Prostate gland (tissue), 2 donors: ENCODE measurements at regions not wholly inside any gene's neighbourhood (a gene's known extent, or its start where the extent isn't known, plus 50 kb on each side); places are given as distances from the start of the nearest gene placed in this dataset.

Experiments used
- DNase-seq: peaks from one replicate; pipeline ENCODE4 v3.0.0-alpha.2; 2019; ENCODE audit warnings: low spot score
- H3K27ac ChIP-seq, 2 donors: fragments of 200-600 bp; sonication (generic); 2 replicates each; pipeline ENCODE4 v1.5.1; 2017 to 2019
- H3K27me3 ChIP-seq: fragments of 200-600 bp; sonication (generic); replicated peaks from 2 replicates; pipeline ENCODE4 v1.5.1; 2019; ENCODE audit not compliant: insufficient read depth
- H3K36me3 ChIP-seq, 2 donors: fragments of 200-600 bp; sonication (generic); 1 replicate in 1 of 2; 2 replicates in 1 of 2; pipeline versions ENCODE4 v1.5.1 to v1.8.1; 2017 to 2019
- H3K4me1 ChIP-seq: fragments of 200-600 bp; sonication (generic); replicated peaks from 2 replicates; pipeline ENCODE4 v1.5.1; 2019
- H3K4me3 ChIP-seq, 2 donors: fragments of 200-600 bp; sonication (generic); 2 replicates each; pipeline ENCODE4 v1.5.1; 2017 to 2019
- H3K9me3 ChIP-seq: fragments of 200-600 bp; sonication (generic); 2 replicates; pipeline ENCODE4 v1.5.1; 2017
- POLR2A ChIP-seq: fragments of 450-650 bp; IDR thresholded peaks from one replicate; pipeline ENCODE4 v1.6.1; 2016; ENCODE audit warnings: antibody characterized with exemption, mild to moderate bottlenecking
- POLR2AphosphoS5 ChIP-seq: sonication (generic); formaldehyde crosslinking; IDR thresholded peaks from one replicate; pipeline ENCODE4 v1.6.1; 2017; ENCODE audit warnings: antibody characterized with exemption
- WGBS: methylation state at CpG from one replicate; pipeline ENCODE4 v1.1.5; 2018; 5-methylcytosine and 5-hydroxymethylcytosine counted together
- intact Hi-C: fragments of 100-400 bp; cut with DNase I; formaldehyde crosslinking; loops from one replicate; pipeline ENCODE4 v1.14.2; 2022
- TF ChIP-seq, protein P1 (sequence below), 4 experiments: fragments of 200-600 bp in 2 of 4; fragments of 450-650 bp in 2 of 4; sonication (generic) in 2 of 4; IDR thresholded peaks; 1 replicate in 3 of 4; 2 replicates in 1 of 4; pipeline ENCODE4 v1.5.1; 2016 to 2019; ENCODE audit warnings: antibody characterized with exemption in 4 of 4, mild to moderate bottlenecking in 2 of 4, moderate library complexity in 2 of 4

- intact Hi-C loops, result no loop called here
- Histone ChIP-seq H3K9me3 (no peaks in the 10 kb centered on the region), H3K4me1 (no peaks in the 10 kb centered on the region), H3K4me3 (no peak overlapping the region), H3K27ac (no peak overlapping the region), H3K27me3 (no peaks in the 10 kb centered on the region), H3K36me3 (no peaks in the 10 kb centered on the region)
- WGBS, result 94% methylated on average over 5 of the region's 5 CpGs
- no peak for DNase-seq
- TF ChIP-seq POLR2AphosphoS5 (no peak), POLR2A (no peak)
- TF ChIP-seq, protein P1, sequence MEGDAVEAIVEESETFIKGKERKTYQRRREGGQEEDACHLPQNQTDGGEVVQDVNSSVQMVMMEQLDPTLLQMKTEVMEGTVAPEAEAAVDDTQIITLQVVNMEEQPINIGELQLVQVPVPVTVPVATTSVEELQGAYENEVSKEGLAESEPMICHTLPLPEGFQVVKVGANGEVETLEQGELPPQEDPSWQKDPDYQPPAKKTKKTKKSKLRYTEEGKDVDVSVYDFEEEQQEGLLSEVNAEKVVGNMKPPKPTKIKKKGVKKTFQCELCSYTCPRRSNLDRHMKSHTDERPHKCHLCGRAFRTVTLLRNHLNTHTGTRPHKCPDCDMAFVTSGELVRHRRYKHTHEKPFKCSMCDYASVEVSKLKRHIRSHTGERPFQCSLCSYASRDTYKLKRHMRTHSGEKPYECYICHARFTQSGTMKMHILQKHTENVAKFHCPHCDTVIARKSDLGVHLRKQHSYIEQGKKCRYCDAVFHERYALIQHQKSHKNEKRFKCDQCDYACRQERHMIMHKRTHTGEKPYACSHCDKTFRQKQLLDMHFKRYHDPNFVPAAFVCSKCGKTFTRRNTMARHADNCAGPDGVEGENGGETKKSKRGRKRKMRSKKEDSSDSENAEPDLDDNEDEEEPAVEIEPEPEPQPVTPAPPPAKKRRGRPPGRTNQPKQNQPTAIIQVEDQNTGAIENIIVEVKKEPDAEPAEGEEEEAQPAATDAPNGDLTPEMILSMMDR (IDR thresholded peaks at IDR 0.05), result no peak
These were observed 118.0 kb downstream of the OAT start for GRCh38 chr10:124300735-124301134.

DNA sequence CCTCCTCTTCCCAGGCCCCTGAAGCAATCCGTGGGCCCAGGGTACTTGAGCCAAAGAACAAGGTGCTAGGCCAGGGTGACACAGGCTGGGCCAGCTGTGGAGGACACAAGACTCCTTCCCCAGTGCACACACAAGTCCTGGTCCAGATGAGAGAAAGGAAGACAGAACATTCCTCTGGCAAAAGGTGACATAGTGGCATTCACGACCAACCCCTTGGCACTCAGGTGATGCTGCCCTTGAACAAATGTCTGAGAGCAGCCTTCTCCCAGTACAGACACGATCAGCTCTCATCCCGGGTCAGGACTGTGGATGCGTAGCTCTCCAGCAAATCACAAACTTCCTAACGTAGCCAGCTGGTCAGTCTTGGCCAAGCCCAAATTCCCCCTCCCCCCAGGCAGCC is 118.5 kb downstream of the OAT start:
- Histone ChIP-seq H3K27me3 (no peaks in the 10 kb centered on the region), H3K9me3 (no peaks in the 10 kb centered on the region), H3K4me1 (no peaks in the 10 kb centered on the region), H3K4me3 (no peak overlapping the region), H3K36me3 (no peaks in the 10 kb centered on the region), H3K27ac (no peak overlapping the region)
- intact Hi-C loops, result no loop called here
- DNase-seq, result no peak
- TF ChIP-seq, protein P1 (IDR thresholded peaks at IDR 0.05), result no peak
- TF ChIP-seq POLR2A (no peak), POLR2AphosphoS5 (no peak)
- 95% methylated on average over 6 of the region's 6 CpGs for WGBS

DNA sequence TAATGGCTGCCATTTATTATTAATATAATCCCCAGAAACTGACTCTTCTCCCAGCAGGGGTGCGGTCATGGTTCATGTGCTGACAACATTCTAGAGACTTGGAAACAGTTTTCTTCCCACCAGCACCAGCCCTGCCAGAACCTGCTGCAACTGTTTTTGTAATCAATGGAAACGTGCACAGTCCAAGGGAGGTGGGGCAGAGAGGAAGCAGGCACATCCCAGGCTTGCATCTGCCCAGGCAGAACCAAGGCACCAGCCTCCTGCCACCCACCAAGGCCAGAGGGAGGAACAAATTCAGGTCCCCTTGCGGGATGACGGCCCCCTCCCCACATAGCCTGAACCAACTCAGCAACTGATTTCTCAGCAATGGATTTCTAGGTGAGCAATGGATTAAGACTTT is 119.0 kb downstream of the OAT start:
- H3K27ac ChIP-seq, result no peak overlapping the region
- intact Hi-C loops, result no loop called here
- DNase-seq, result no peak
- no peaks in the 10 kb centered on the region for H3K27me3 ChIP-seq
- H3K36me3 ChIP-seq, result no peaks in the 10 kb centered on the region
- H3K9me3 ChIP-seq, result no peaks in the 10 kb centered on the region
- WGBS, result 53% methylated on average over 4 of the region's 4 CpGs
- no peaks in the 10 kb centered on the region for H3K4me1 ChIP-seq
- TF ChIP-seq POLR2AphosphoS5, result no peak
- TF ChIP-seq POLR2A, result no peak
- TF ChIP-seq, protein P1 (IDR thresholded peaks at IDR 0.05), result no peak
- no peak overlapping the region for H3K4me3 ChIP-seq

DNA sequence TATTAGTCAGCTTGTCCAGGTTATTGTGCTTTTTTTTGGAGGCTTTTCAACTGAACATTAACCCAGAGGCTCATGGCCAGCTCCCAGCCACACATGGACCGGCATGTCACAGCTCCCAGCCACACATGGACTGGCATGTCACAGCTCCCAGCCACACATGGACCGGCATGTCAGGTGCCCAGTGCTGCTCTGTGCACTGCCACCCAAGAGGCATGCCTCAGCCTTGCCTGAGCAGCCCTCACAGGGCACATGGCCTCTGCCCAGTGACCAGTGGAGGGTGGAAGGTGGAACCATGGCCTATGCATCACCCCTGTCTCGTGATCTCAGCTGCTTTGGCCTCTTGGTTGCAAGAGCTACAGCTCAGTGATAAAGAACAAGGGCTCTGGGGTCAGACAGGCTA is 119.8 kb downstream of the OAT start:
- Histone ChIP-seq H3K36me3 (no peaks in the 10 kb centered on the region), H3K9me3 (no peaks in the 10 kb centered on the region), H3K4me1 (no peaks in the 10 kb centered on the region), H3K4me3 (no peak overlapping the region), H3K27ac (no peak overlapping the region), H3K27me3 (no peaks in the 10 kb centered on the region)
- no peak for DNase-seq
- intact Hi-C loops, result no loop called here
- 90% methylated on average over 3 of the region's 3 CpGs for WGBS
- no peak for TF ChIP-seq POLR2A
- TF ChIP-seq POLR2AphosphoS5, result no peak
- TF ChIP-seq, protein P1 (IDR thresholded peaks at IDR 0.05), result no peak

DNA sequence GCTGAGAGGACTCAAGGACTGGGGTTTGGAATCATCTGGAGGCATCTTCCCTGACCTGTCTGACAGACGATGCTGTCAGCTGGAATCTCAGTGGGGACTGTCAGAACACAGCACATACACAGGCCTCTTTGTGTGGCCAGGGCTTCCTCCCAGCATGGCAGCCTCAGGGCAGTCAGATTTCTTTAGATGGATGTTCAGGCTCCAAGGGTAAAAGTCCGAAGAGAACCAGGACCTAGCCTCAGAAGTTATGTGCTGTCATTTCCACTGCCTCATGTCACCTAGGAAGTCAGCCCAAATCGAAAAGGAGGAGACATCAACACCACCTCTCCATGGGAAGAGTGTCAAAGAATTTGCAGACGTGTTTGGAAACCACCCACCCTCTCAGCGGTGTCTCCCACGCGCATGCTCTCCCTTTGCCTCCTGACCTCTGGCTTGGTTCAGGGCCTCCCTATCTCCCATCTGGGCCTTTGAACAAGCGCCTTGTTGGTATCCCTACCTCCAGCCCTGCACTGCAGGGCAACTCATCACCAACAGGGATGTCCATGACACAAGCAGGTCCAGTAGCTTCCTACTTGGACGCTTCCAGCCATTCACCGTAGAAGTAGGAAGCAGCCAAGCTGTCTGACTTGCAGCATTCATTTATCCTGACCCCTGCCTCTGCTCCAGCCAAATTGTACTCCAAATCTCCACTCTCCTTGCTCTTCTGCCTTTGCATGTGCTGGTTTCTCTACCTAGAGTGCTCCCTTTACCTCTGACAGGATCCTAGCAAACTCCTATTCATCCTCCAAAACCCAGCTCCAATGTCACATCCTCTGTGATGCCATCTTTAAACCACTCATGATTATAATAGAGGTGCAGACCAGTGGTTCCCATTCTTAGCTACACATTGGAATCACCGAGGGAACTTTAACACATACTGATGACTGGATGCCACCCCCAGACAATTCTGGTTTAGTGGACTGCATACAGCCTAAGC is 121.6 kb downstream of the OAT start:
- WGBS, result 95% methylated on average over 11 of the region's 11 CpGs
- DNase-seq, result no peak
- no peak overlapping the region for H3K4me3 ChIP-seq
- intact Hi-C loops, result no loop called here
- H3K9me3 ChIP-seq, result no peaks in the 10 kb centered on the region
- TF ChIP-seq POLR2AphosphoS5, result no peak
- TF ChIP-seq, protein P1 (IDR thresholded peaks at IDR 0.05), result no peak
- no peak for TF ChIP-seq POLR2A
- no peaks in the 10 kb centered on the region for H3K4me1 ChIP-seq
- H3K27me3 ChIP-seq, result no peaks in the 10 kb centered on the region
- H3K36me3 ChIP-seq, result no peaks in the 10 kb centered on the region
- no peak overlapping the region for H3K27ac ChIP-seq
